ENCODE measurements at regions not wholly inside any gene's neighbourhood (a gene's known extent, or its start where the extent isn't known, plus 50 kb on each side); places are given as distances from the start of the nearest gene placed in this dataset.
"Not testable (repeated sequence)": the region's sequence is repeated elsewhere in the genome, so short reads cannot be mapped to it uniquely, and the experiment has no call there.

DNA sequence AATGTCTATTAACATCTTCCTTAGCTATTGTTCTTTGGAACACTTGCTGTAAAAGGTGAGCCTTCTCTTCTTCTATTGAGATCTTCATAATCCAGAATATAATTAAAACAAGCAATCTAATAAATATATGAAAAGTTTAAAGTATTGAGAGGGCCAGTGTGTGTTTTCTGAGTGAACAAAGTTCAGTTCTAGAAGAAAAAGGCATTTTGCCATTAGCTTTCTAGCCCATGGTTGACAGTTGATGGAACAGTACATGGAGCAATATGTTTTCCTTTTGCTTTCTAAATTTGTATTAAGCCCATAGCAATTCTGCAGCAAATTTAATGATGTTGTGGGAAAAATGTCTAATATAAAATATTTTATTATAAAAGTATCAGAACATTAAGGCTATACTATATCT is 853.0 kb downstream of the TRHDE start:
- no peak overlapping the region for H3K4me3 Mint-ChIP-seq (ENCODE audit: low read depth)
- H3K9me3 Mint-ChIP-seq (ENCODE audit: low read depth), result no peaks in the 10 kb centered on the region
- TF ChIP-seq CTCF (IDR thresholded peaks at IDR 0.05; ENCODE audit: unreplicated experiment), result no peak
- H3K36me3 Mint-ChIP-seq (ENCODE audit: insufficient read depth), result no peaks in the 10 kb centered on the region
- no peak overlapping the region for H3K27ac Mint-ChIP-seq
- H3K27me3 Mint-ChIP-seq, result no peaks in the 10 kb centered on the region
- no peak for DNase-seq (ENCODE audit: low spot score, unreplicated experiment)
- H3K4me1 Mint-ChIP-seq (ENCODE audit: low read depth), result peaks cover 1% of the 10 kb centered on the region

DNA sequence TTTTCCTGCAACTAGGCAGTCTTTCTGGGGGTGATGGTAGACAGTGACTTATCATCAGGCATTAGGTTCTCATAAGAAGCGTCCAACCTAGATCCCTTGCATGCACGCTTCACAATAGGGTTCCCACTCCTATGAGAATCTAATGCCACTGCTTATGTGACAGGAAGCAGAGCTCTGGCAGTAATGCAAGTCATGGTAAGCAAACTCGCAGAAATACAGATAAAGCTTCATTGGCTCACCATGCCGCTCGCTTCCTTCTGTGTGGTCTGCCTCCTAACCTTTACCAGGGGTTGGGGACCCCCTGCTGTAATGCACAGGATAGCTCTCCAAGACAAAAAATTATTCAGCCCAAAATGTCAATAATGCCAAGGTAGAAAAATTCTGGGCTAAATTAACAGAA is 864.2 kb downstream of the TRHDE start:
- H3K27ac Mint-ChIP-seq, result no peak overlapping the region
- H3K4me3 Mint-ChIP-seq (ENCODE audit: low read depth), result no peak overlapping the region
- H3K36me3 Mint-ChIP-seq (ENCODE audit: insufficient read depth), result no peaks in the 10 kb centered on the region
- no peaks in the 10 kb centered on the region for H3K9me3 Mint-ChIP-seq (ENCODE audit: low read depth)
- no peak for TF ChIP-seq CTCF (IDR thresholded peaks at IDR 0.05; ENCODE audit: unreplicated experiment)
- DNase-seq (ENCODE audit: low spot score, unreplicated experiment), result no peak
- no peaks in the 10 kb centered on the region for H3K27me3 Mint-ChIP-seq
- H3K4me1 Mint-ChIP-seq (ENCODE audit: low read depth), result no peaks in the 10 kb centered on the region

GRCh38 chr12:73139642-73140041 is 867.5 kb downstream of the TRHDE start:
- not testable (repeated sequence) for DNase-seq (ENCODE audit: low spot score, unreplicated experiment); H3K36me3 Mint-ChIP-seq (ENCODE audit: insufficient read depth); H3K4me3 Mint-ChIP-seq (ENCODE audit: low read depth); H3K4me1 Mint-ChIP-seq (ENCODE audit: low read depth); H3K27me3 Mint-ChIP-seq; H3K9me3 Mint-ChIP-seq (ENCODE audit: low read depth); H3K27ac Mint-ChIP-seq

GRCh38 chr12:73158341-73158740 is 886.2 kb downstream of the TRHDE start:
- no peak for TF ChIP-seq CTCF (IDR thresholded peaks at IDR 0.05; ENCODE audit: unreplicated experiment)
- H3K4me1 Mint-ChIP-seq (ENCODE audit: low read depth), result no peaks in the 10 kb centered on the region
- no peaks in the 10 kb centered on the region for H3K27me3 Mint-ChIP-seq
- no peak for DNase-seq (ENCODE audit: low spot score, unreplicated experiment)
- H3K27ac Mint-ChIP-seq, result no peak overlapping the region
- no peak overlapping the region for H3K4me3 Mint-ChIP-seq (ENCODE audit: low read depth)
- peaks cover 6% of the 10 kb centered on the region for H3K9me3 Mint-ChIP-seq (ENCODE audit: low read depth)
- H3K36me3 Mint-ChIP-seq (ENCODE audit: insufficient read depth), result no peaks in the 10 kb centered on the region

DNA sequence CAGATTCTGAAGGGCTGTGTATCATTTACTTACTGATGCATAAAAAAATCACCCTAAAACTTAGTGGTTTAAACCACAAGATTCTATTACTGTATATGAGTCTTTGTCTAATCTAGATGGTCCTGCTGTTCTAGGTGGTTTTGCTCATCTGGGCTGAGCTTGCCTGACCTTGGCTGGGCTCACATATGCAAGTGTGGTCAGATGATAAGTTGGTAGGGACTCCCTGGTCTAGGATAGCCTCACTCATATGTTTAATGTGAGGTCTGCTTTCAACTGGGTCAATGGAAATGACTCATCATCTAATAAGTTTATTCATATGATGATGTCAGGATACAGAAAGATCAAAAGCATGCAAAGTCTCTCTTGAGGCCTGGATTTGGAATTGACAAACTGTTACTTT is 887.8 kb downstream of the TRHDE start:
- Mint-ChIP-seq H3K27me3 (no peaks in the 10 kb centered on the region), H3K27ac (no peak overlapping the region), H3K4me1 (ENCODE audit: low read depth) (no peaks in the 10 kb centered on the region), H3K4me3 (ENCODE audit: low read depth) (no peak overlapping the region), H3K9me3 (ENCODE audit: low read depth) (peaks cover 8% of the 10 kb centered on the region), H3K36me3 (ENCODE audit: insufficient read depth) (no peaks in the 10 kb centered on the region)
- TF ChIP-seq CTCF (IDR thresholded peaks at IDR 0.05; ENCODE audit: unreplicated experiment), result no peak
- no peak for DNase-seq (ENCODE audit: low spot score, unreplicated experiment)

DNA sequence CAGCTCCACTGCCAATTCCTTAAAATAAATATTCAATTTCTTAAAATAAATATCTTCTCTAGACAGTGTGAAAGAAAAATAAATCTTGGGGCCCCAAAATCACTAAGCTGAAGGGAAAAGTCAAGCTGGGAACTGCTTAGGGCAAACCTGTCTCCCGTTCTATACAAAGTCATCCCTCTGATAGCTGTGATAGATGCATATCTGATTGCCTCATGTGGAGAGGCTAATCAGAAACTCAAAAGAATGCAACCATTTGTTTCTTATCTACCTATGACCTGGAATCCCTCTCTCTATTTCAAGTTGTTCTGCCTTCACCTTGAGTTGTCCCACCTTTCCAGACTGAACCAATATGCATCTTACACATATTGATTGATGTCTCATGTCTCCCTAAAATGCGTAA is 889.8 kb downstream of the TRHDE start:
- Mint-ChIP-seq H3K4me1 (ENCODE audit: low read depth) (no peaks in the 10 kb centered on the region), H3K9me3 (ENCODE audit: low read depth) (peaks cover 8% of the 10 kb centered on the region), H3K36me3 (ENCODE audit: insufficient read depth) (no peaks in the 10 kb centered on the region), H3K27ac (no peak overlapping the region), H3K4me3 (ENCODE audit: low read depth) (no peak overlapping the region), H3K27me3 (no peaks in the 10 kb centered on the region)
- TF ChIP-seq CTCF (IDR thresholded peaks at IDR 0.05; ENCODE audit: unreplicated experiment), result no peak
- no peak for DNase-seq (ENCODE audit: low spot score, unreplicated experiment)

Data from progenitor cell of endocrine pancreas (in vitro differentiated cells).